Suprapubic skin (tissue), 3 donors: ENCODE measurements at regions not wholly inside any gene's neighbourhood (a gene's known extent, or its start where the extent isn't known, plus 50 kb on each side); places are given as distances from the start of the nearest gene placed in this dataset.

Source experiments
- CTCF ChIP-seq, 2 donors: fragments of 200-600 bp in 1 of 2; fragments of 450-650 bp in 1 of 2; sonication (generic) in 1 of 2; IDR thresholded peaks; one replicate each; pipeline ENCODE4 v1.5.1; 2016 to 2019; ENCODE audit warnings: antibody characterized with exemption in 2 of 2, mild to moderate bottlenecking in 1 of 2, moderate library complexity in 1 of 2
- POLR2A ChIP-seq, 2 donors: fragments of 450-650 bp; IDR thresholded peaks; one replicate each; pipeline ENCODE4 v1.6.1; 2017; ENCODE audit warnings: antibody characterized with exemption in 2 of 2, mild to moderate bottlenecking in 2 of 2, moderate library complexity in 2 of 2

- TF ChIP-seq CTCF (IDR thresholded peaks at IDR 0.05) (no peak), POLR2A (IDR thresholded peaks at IDR 0.05) (no peak)
Measured at GRCh38 chrX:109863811-109864210, 130.8 kb upstream of the ACSL4 start.
